ENCODE measurements at regions not wholly inside any gene's neighbourhood (a gene's known extent, or its start where the extent isn't known, plus 50 kb on each side); places are given as distances from the start of the nearest gene placed in this dataset.
A peak's percentile ranks its signal among the peaks of the same experiment; 100 is the strongest.

GRCh38 chr2:155157065-155157464 is 458.6 kb downstream of the KCNJ3 start:
- DNase-seq (ENCODE audit: insufficient read length, low spot score) (no peak), FAIRE-seq (no peak)
- no peak for TF ChIP-seq CTCF (IDR thresholded peaks at IDR 0.05; ENCODE audit: insufficient read depth, missing control alignments)

DNA sequence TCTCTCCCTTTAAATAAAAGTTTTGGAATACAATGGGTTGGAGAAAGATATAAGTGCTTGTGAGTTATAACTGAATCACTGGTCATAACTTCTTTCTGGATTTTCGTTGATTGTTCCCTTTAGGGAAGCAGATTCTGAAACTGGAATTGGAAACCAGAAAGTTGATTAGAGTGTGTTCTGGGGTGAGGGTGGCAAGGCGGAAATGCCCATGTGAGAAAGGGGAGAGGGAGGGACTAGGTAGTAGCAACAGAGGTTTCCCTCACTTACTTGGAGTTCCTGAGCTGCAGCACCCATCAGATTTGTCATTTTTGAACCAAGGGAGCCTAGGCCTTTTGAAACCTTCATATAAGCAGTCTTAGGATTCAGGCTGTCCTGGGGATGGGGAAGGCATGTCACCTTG is 453.4 kb downstream of the KCNJ3 start:
- FAIRE-seq: no peak
- no peak for TF ChIP-seq CTCF (IDR thresholded peaks at IDR 0.05; ENCODE audit: insufficient read depth, missing control alignments)

GRCh38 chr2:155151472-155151871 is 453.0 kb downstream of the KCNJ3 start:
- TF ChIP-seq CTCF (IDR thresholded peaks at IDR 0.05; ENCODE audit: insufficient read depth, missing control alignments): peak; percentile 41
- no peak for FAIRE-seq
- no peak for DNase-seq (ENCODE audit: insufficient read length, low spot score)

More for the DNA sequence above, 453.4 kb downstream of the KCNJ3 start:
- DNase-seq (ENCODE audit: insufficient read length, low spot score): no peak

DNA sequence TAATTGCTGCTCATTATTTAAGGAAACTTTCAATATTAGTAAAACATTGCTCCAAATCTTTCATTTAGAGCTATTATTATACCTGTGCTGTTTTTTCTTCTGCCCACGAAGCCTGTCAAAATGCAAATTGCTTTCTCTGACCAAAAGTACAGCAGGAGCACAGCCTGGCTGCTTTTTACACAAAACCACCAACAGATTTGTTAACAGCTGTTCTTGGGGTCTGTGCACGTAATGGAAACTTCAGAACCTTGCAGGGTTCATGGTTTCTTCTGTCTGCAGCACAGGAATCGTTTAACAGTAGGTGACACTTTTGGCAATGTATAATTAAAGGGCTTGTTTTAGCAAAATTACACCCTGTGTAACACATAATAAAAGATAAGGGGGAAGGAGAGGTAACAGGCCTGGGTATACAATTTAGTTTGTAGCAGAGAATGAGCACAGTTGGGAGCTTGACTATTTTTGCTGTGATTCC is 447.3 kb downstream of the KCNJ3 start:
- DNase-seq (ENCODE audit: insufficient read length, low spot score) (no peak), FAIRE-seq (peak; percentile 85)
- no peak for TF ChIP-seq CTCF (IDR thresholded peaks at IDR 0.05; ENCODE audit: insufficient read depth, missing control alignments)

DNA sequence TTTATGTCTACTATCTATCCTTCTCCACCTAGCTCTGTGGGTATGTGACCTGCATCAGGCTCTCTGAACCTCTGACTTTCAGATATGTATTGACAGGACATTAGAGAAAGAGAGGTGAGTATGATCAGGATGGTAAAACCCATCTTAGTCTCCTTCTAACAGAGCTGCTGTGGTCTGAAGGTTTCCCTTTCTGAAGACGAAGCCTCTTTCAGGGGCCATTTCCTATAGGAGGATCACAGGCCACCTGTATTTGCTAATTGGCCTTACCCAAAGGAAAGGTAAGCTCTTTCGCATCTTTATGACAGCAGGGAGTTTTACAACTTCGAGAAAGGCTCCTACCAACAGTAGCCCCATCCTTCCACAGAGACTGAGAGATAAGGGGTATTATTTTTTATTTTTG is 442.9 kb downstream of the KCNJ3 start:
- FAIRE-seq: no peak
- no peak for DNase-seq (ENCODE audit: insufficient read length, low spot score)
- no peak for TF ChIP-seq CTCF (IDR thresholded peaks at IDR 0.05; ENCODE audit: insufficient read depth, missing control alignments)

- DNase-seq (ENCODE audit: insufficient read length, low spot score) (no peak), FAIRE-seq (no peak)
- no peak for TF ChIP-seq CTCF (IDR thresholded peaks at IDR 0.05; ENCODE audit: insufficient read depth, missing control alignments)
Measured at GRCh38 chr2:155125585-155126230, 427.2 kb downstream of the KCNJ3 start.

DNA sequence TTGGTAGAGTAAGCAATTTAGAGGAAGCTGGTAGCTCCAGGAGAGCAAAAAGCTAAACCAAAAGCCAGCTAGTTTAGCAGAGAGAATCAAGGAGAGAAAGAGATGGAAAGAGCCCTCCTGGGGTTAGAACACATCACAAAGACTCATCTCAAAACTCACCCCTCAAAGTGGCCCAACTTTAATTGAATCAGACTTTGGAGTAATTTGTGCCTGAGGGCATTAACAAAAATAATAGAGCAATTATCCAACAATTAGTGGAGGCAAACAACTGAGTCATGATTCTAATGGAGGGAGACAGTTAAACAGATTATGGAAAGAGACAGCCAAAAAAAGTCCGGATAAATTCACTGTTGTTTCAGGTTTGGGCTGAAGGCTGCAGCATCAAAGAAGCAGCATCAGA is 417.4 kb downstream of the KCNJ3 start:
- FAIRE-seq (no peak), DNase-seq (ENCODE audit: insufficient read length, low spot score) (no peak)
- no peak for TF ChIP-seq CTCF (IDR thresholded peaks at IDR 0.05; ENCODE audit: insufficient read depth, missing control alignments)

All from D721Med (cell line).